Activated CD8-positive, alpha-beta T cell treated with anti-CD3 and anti-CD28 coated beads for 36 hours (primary cell): ENCODE measurements at regions not wholly inside any gene's neighbourhood (a gene's known extent, or its start where the extent isn't known, plus 50 kb on each side); places are given as distances from the start of the nearest gene placed in this dataset.

ENCODE experiments used
- ATAC-seq: fragments of 200-7000 bp; cut with Tn5 transposase; one replicate; pipeline ENCODE4 v1.10.0; 2021; ENCODE audit warnings: mild to moderate bottlenecking, moderate library complexity
- CTCF ChIA-PET: fragments of 350-600 bp; sonication (Branson Sonifier 250); formaldehyde crosslinking; loops from one replicate; lab custom pipeline; 2021; ENCODE audit warnings: antibody characterized with exemption; lab: Charles Lee
- POLR2A ChIA-PET: fragments of 350-600 bp; sonication (Branson Sonifier 250); formaldehyde crosslinking; loops from one replicate; lab custom pipeline; 2021; ENCODE audit warnings: antibody characterized with exemption; lab: Charles Lee
- DNase-seq: peaks from one replicate; pipeline ENCODE4 v3.0.0-alpha.2; 2020
- H3K27ac Mint-ChIP-seq: one replicate; pipeline ENCODE4 v1.8.0; 2021; ENCODE audit warnings: mild to moderate bottlenecking, mixed read lengths
- H3K27me3 Mint-ChIP-seq: one replicate; pipeline ENCODE4 v1.8.0; 2021; ENCODE audit warnings: mixed read lengths
- H3K36me3 Mint-ChIP-seq: one replicate; pipeline ENCODE4 v1.8.0; 2021; ENCODE audit warnings: low read depth, mixed read lengths
- H3K4me1 Mint-ChIP-seq: one replicate; pipeline ENCODE4 v1.8.0; 2021; ENCODE audit warnings: low read depth, mixed read lengths
- H3K4me3 Mint-ChIP-seq: one replicate; pipeline ENCODE4 v1.8.0; 2021; ENCODE audit warnings: mild to moderate bottlenecking, moderate library complexity, mixed read lengths
- H3K9me3 Mint-ChIP-seq: one replicate; pipeline ENCODE4 v1.8.0; 2021; ENCODE audit warnings: mixed read lengths
- CTCF ChIP-seq: fragments of 200-600 bp; IDR thresholded peaks from one replicate; pipeline ENCODE4 v1.8.0; 2022; ENCODE audit warnings: antibody characterized with exemption, mild to moderate bottlenecking
- intact Hi-C: fragments of 100-400 bp; cut with micrococcal nuclease; formaldehyde crosslinking; loops from one replicate; pipeline ENCODE4 v1.10.0; 2022

- DNase-seq (no peak), ATAC-seq (no peak)
- Mint-ChIP-seq H3K27me3 (no peaks in the 10 kb centered on the region), H3K36me3 (no peaks in the 10 kb centered on the region), H3K4me1 (no peaks in the 10 kb centered on the region), H3K4me3 (no peak overlapping the region), H3K9me3 (peaks cover 4% of the 10 kb centered on the region), H3K27ac (no peak overlapping the region)
- no peak for TF ChIP-seq CTCF
- POLR2A ChIA-PET: no interaction called here
- CTCF ChIA-PET: no interaction called here
- intact Hi-C loops: no loop called here
Measured at GRCh38 chr20:55439070-55439469, 566.2 kb downstream of the CBLN4 start.

GRCh38 chr20:55437798-55438415 is 567.4 kb downstream of the CBLN4 start:
- DNase-seq: no peak
- ATAC-seq: no peak
- no peak for TF ChIP-seq CTCF
- intact Hi-C loops: no loop called here
- Mint-ChIP-seq H3K27me3 (no peaks in the 10 kb centered on the region), H3K4me3 (no peak overlapping the region), H3K27ac (no peak overlapping the region), H3K36me3 (no peaks in the 10 kb centered on the region), H3K4me1 (no peaks in the 10 kb centered on the region), H3K9me3 (peaks cover 4% of the 10 kb centered on the region)
- CTCF ChIA-PET: no interaction called here
- POLR2A ChIA-PET: interaction anchor here (0.7 kb wide), 1 partner anchor 239 kb away, joined by 3 read pairs; no protein-coding TSS in a partner anchor

- ChIA-PET CTCF (no interaction called here), POLR2A (no interaction called here)
- no peaks in the 10 kb centered on the region for H3K36me3 Mint-ChIP-seq
- no peak overlapping the region for H3K27ac Mint-ChIP-seq
- no peak for TF ChIP-seq CTCF
- no peak for ATAC-seq
- no peaks in the 10 kb centered on the region for H3K4me1 Mint-ChIP-seq
- DNase-seq: no peak
- intact Hi-C loops: no loop called here
- no peak overlapping the region for H3K4me3 Mint-ChIP-seq
- no peaks in the 10 kb centered on the region for H3K9me3 Mint-ChIP-seq
- H3K27me3 Mint-ChIP-seq: no peaks in the 10 kb centered on the region
Measured at GRCh38 chr20:55424968-55425367, 580.4 kb downstream of the CBLN4 start.

GRCh38 chr20:55424476-55424875 is 580.8 kb downstream of the CBLN4 start:
- H3K27me3 Mint-ChIP-seq: no peaks in the 10 kb centered on the region
- peaks cover 1% of the 10 kb centered on the region for H3K9me3 Mint-ChIP-seq
- H3K27ac Mint-ChIP-seq: no peak overlapping the region
- ChIA-PET CTCF (no interaction called here), POLR2A (no interaction called here)
- no peak overlapping the region for H3K4me3 Mint-ChIP-seq
- no peaks in the 10 kb centered on the region for H3K36me3 Mint-ChIP-seq
- DNase-seq: no peak
- intact Hi-C loops: no loop called here
- no peak for ATAC-seq
- no peak for TF ChIP-seq CTCF
- no peaks in the 10 kb centered on the region for H3K4me1 Mint-ChIP-seq

GRCh38 chr20:55417836-55418235 is 587.5 kb downstream of the CBLN4 start:
- intact Hi-C loops: no loop called here
- Mint-ChIP-seq H3K4me3 (no peak overlapping the region), H3K36me3 (no peaks in the 10 kb centered on the region), H3K9me3 (peaks cover 4% of the 10 kb centered on the region), H3K27ac (no peak overlapping the region), H3K4me1 (no peaks in the 10 kb centered on the region), H3K27me3 (no peaks in the 10 kb centered on the region)
- ATAC-seq (no peak), DNase-seq (no peak)
- TF ChIP-seq CTCF: no peak
- ChIA-PET CTCF (no interaction called here), POLR2A (no interaction called here)
